Heart left ventricle (tissue), 16 donors: ENCODE measurements at regions not wholly inside any gene's neighbourhood (a gene's known extent, or its start where the extent isn't known, plus 50 kb on each side); places are given as distances from the start of the nearest gene placed in this dataset.
"Not testable (repeated sequence)": the region's sequence is repeated elsewhere in the genome, so short reads cannot be mapped to it uniquely, and the experiment has no call there.

Experiments used
- ATAC-seq, 4 donors: fragments of 200-7000 bp; cut with Tn5 transposase; one replicate each; pipeline ENCODE4 v1.9.1; 2020 to 2022; ENCODE audit warnings: moderate library complexity in 4 of 4, mild to moderate bottlenecking in 3 of 4, moderate number of reproducible peaks in 1 of 4
- DNase-seq, 5 donors: peaks; one replicate each; pipeline ENCODE4 v3.0.0-alpha.2; 2020
- H3K27ac ChIP-seq, 12 donors: fragments of 200-600 bp; sonication (generic) in 4 of 12; one replicate each; pipeline versions ENCODE4 v1.5.0 to v1.8.0; 2016 to 2022; ENCODE audit warnings: mild to moderate bottlenecking in 2 of 12
- H3K27me3 ChIP-seq, 9 donors: fragments of 200-600 bp; sonication (generic) in 2 of 9; one replicate each; pipeline versions ENCODE4 v1.5.1 to v1.8.0; 2016 to 2022; ENCODE audit warnings: mild to moderate bottlenecking in 3 of 9
- H3K36me3 ChIP-seq, 9 donors: fragments of 200-600 bp; sonication (generic) in 2 of 9; one replicate each; pipeline versions ENCODE4 v1.5.0 to v1.8.0; 2018 to 2022; ENCODE audit warnings: mild to moderate bottlenecking in 2 of 9
- H3K4me1 ChIP-seq, 12 donors: fragments of 200-600 bp; sonication (generic) in 4 of 12; one replicate each; pipeline versions ENCODE4 v1.5.0 to v1.8.0; 2016 to 2022; ENCODE audit warnings: mild to moderate bottlenecking in 3 of 12
- H3K4me3 ChIP-seq, 12 donors: fragments of 200-600 bp; sonication (generic) in 4 of 12; one replicate each; pipeline versions ENCODE4 v1.5.0 to v1.8.0; 2017 to 2022; ENCODE audit warnings: mild to moderate bottlenecking in 9 of 12, moderate library complexity in 4 of 12
- H3K9me3 ChIP-seq, 12 donors: fragments of 200-600 bp; sonication (generic) in 4 of 12; one replicate each; pipeline versions ENCODE4 v1.5.0 to v1.8.0; 2016 to 2022; ENCODE audit warnings: mild to moderate bottlenecking in 1 of 12
- CTCF ChIP-seq, 12 donors: fragments of 200-600 bp; sonication (generic) in 4 of 12; IDR thresholded peaks; one replicate each; pipeline versions ENCODE4 v1.5.0 to v1.8.0; 2018 to 2022; ENCODE audit warnings: antibody characterized with exemption in 12 of 12, mild to moderate bottlenecking in 5 of 12
- POLR2A ChIP-seq, 2 donors: fragments of 450-650 bp; IDR thresholded peaks; one replicate each; pipeline ENCODE4 v1.6.1; 2017; ENCODE audit warnings: antibody characterized with exemption in 2 of 2, mild to moderate bottlenecking in 2 of 2, moderate library complexity in 2 of 2
- WGBS, 4 donors: extraction: QIAGEN DNeasy Blood & Tissue Kit in 2 of 4; methylation state at CpG; one replicate each; pipeline versions ENCODE4 v1.1.5 to v1.1.7; 2013 to 2018; 5-methylcytosine and 5-hydroxymethylcytosine counted together
- intact Hi-C, 10 donors: fragments of 100-400 bp; cut with DNase I; formaldehyde crosslinking; loops; one replicate each; pipeline versions ENCODE4 v1.11.1 to v1.14.2; 2022
- donor health status: ischemic (EF 13 %, LVEDD 7.1; RV severe dilation, severe dysfunction).
- donor health status: healthy with polysubstance abuse.
- donor health status: DM: no; HTN: yes; CAD: no.
- donor health status: DM: no; HTN: no; CAD: no.
- donor health status: ischemic (EF 25% LVEDD 6.9; RV normal size, moderate dysfunction).
- donor health status: ischemic (EF 25% LVEDD 5.7; RV mildly dilated, moderate dysfunction).
- donor health status: healthy.
- donor health status: DM: yes; HTN: yes; CAD: no.
- donor health status: ischemic (EF 35%, LVEDD 5.7; RV mildly dilated, moderate dysfunction).
- donor health status: nonischemic (EF 11% LVEDD 7.7; RV severe dilation, severe dysfunction).
- donor health status: DM: yes; HTN: yes; CAD: no.
- donor health status: PGD.
- donor health status: ischemic (EF 29% LVEDD 5.4; RV normal size, mild dysfunction).
- donor health status: nonischemic (EF 23%, LVEDD 6.1; RV moderate dilation, normal function).

- no peaks in the 10 kb centered on the region for H3K27me3 ChIP-seq
- H3K9me3 ChIP-seq: peaks cover 0 to 9% (median 4%) of the 10 kb centered on the region in 12 donors
- no peak overlapping the region for H3K4me3 ChIP-seq
- 89 to 91% (median 90%) methylated on average over 3 of the region's 3 CpGs for WGBS, 4 donors
- intact Hi-C loops: no loop called here
- ATAC-seq: no peak
- no peak for TF ChIP-seq CTCF (IDR thresholded peaks at IDR 0.05)
- no peak for TF ChIP-seq POLR2A (IDR thresholded peaks at IDR 0.05)
- no peak overlapping the region for H3K27ac ChIP-seq
- no peak for DNase-seq
- no peaks in the 10 kb centered on the region for H3K36me3 ChIP-seq
- peaks cover 0 to 17% (median 0%) of the 10 kb centered on the region in 12 donors for H3K4me1 ChIP-seq
Observed at GRCh38 chr2:38485734-38486133, 108.7 kb upstream of the ATL2 start.

GRCh38 chr2:38484957-38485356, 107.9 kb upstream of the ATL2 start:
- intact Hi-C loops: no loop called here
- no peak overlapping the region for H3K27ac ChIP-seq
- peaks cover 0 to 16% (median 12%) of the 10 kb centered on the region in 12 donors for H3K9me3 ChIP-seq
- H3K4me1 ChIP-seq: peaks cover 0 to 17% (median 0%) of the 10 kb centered on the region in 12 donors
- ATAC-seq: no peak
- H3K36me3 ChIP-seq: no peaks in the 10 kb centered on the region
- WGBS, 4 donors: 82 to 85% (median 85%) methylated on average over 5 of the region's 5 CpGs
- TF ChIP-seq POLR2A (IDR thresholded peaks at IDR 0.05) (no peak), CTCF (IDR thresholded peaks at IDR 0.05) (no peak)
- H3K4me3 ChIP-seq: no peak overlapping the region
- no peak for DNase-seq
- no peaks in the 10 kb centered on the region for H3K27me3 ChIP-seq

- Histone ChIP-seq H3K36me3 (no peaks in the 10 kb centered on the region), H3K9me3 (peaks cover 0 to 18% (median 12%) of the 10 kb centered on the region in 12 donors), H3K27ac (no peak overlapping the region), H3K4me3 (no peak overlapping the region), H3K4me1 (peaks cover 0 to 17% (median 0%) of the 10 kb centered on the region in 12 donors), H3K27me3 (no peaks in the 10 kb centered on the region)
- WGBS, 4 donors: 47 to 65% (median 55%) methylated on average over 5 of the region's 5 CpGs
- intact Hi-C loops: no loop called here
- TF ChIP-seq CTCF (IDR thresholded peaks at IDR 0.05): no peak
- DNase-seq: no peak
- ATAC-seq: no peak
Observed at GRCh38 chr2:38483776-38484501, 106.9 kb upstream of the ATL2 start.

GRCh38 chr2:38482710-38483109, 105.6 kb upstream of the ATL2 start:
- WGBS, 4 donors: 94 to 98% (median 97%) methylated on average over 6 of the region's 6 CpGs
- DNase-seq, H3K27me3 ChIP-seq, H3K27ac ChIP-seq, intact Hi-C loops, ATAC-seq, H3K4me3 ChIP-seq, H3K36me3 ChIP-seq: not testable (repeated sequence)
- peaks cover 0 to 17% (median 0%) of the 10 kb centered on the region in 12 donors for H3K4me1 ChIP-seq
- peaks cover 0 to 18% (median 12%) of the 10 kb centered on the region in 12 donors for H3K9me3 ChIP-seq

GRCh38 chr2:38480617-38481016, 103.5 kb upstream of the ATL2 start:
- no peak overlapping the region for H3K4me3 ChIP-seq
- ATAC-seq: no peak
- no peaks in the 10 kb centered on the region for H3K27me3 ChIP-seq
- H3K4me1 ChIP-seq: peaks cover 0 to 10% (median 0%) of the 10 kb centered on the region in 12 donors
- no peak for DNase-seq
- H3K27ac ChIP-seq: no peak overlapping the region
- intact Hi-C loops: no loop called here
- no peak for TF ChIP-seq CTCF (IDR thresholded peaks at IDR 0.05)
- no peak for TF ChIP-seq POLR2A (IDR thresholded peaks at IDR 0.05)
- H3K36me3 ChIP-seq: no peaks in the 10 kb centered on the region
- H3K9me3 ChIP-seq: peaks cover 0 to 18% (median 12%) of the 10 kb centered on the region in 12 donors
